CD14-positive monocyte (primary cell): ENCODE measurements at regions not wholly inside any gene's neighbourhood (a gene's known extent, or its start where the extent isn't known, plus 50 kb on each side); places are given as distances from the start of the nearest gene placed in this dataset.

Source experiments
- DNase-seq, 3 donors: peaks; one replicate each; pipeline ENCODE4 v3.0.0-alpha.2; 2011 to 2022
- H2AFZ ChIP-seq: 2 replicates; pipeline ENCODE4 v1.6.0; 2012; ENCODE audit warnings: mild to moderate bottlenecking, low read depth, low read length, inconsistent platforms; ENCODE audit not compliant: insufficient read depth, poor library complexity, severe bottlenecking
- H3K27ac ChIP-seq, 2 donors: 1 replicate in 1 of 2; 2 replicates in 1 of 2; pipeline ENCODE4 v1.5.1; 2012 to 2013; ENCODE audit warnings: low read length in 2 of 2, control low read depth in 1 of 2, inconsistent platforms in 1 of 2, low read depth in 1 of 2, mild to moderate bottlenecking in 1 of 2
- H3K27me3 ChIP-seq, 2 donors: one replicate each; pipeline versions ENCODE4 v1.6.0 to v1.6.1; 2011 to 2013; ENCODE audit warnings: low read length in 2 of 2; ENCODE audit not compliant: control insufficient read depth in 2 of 2, insufficient read depth in 2 of 2
- H3K36me3 ChIP-seq, 2 donors: replicated peaks in 1 of 2; 1 replicate in 1 of 2; 2 replicates in 1 of 2; pipeline versions ENCODE4 v1.5.1 to v1.6.1; 2012 to 2013; ENCODE audit warnings: low read length in 2 of 2, control low read depth in 1 of 2, inconsistent platforms in 1 of 2, mild to moderate bottlenecking in 1 of 2; ENCODE audit not compliant: insufficient read depth in 2 of 2, control insufficient read depth in 1 of 2
- H3K4me1 ChIP-seq, 2 donors: 1 replicate in 1 of 2; 2 replicates in 1 of 2; pipeline versions ENCODE4 v1.5.1 to v1.6.1; 2012 to 2013; ENCODE audit warnings: low read length in 2 of 2, control low read depth in 1 of 2, inconsistent platforms in 1 of 2, mild to moderate bottlenecking in 1 of 2, moderate library complexity in 1 of 2; ENCODE audit not compliant: insufficient read depth in 2 of 2, control insufficient read depth in 1 of 2
- H3K4me2 ChIP-seq: replicated peaks from 2 replicates; pipeline ENCODE3; 2012; ENCODE audit warnings: low read length, moderate library complexity, mild to moderate bottlenecking; ENCODE audit not compliant: poor library complexity, severe bottlenecking; ENCODE audit errors: extremely low read depth
- H3K4me3 ChIP-seq, 3 experiments: fragments of 200-600 bp in 1 of 3; sonication (generic) in 1 of 3; replicated peaks in 1 of 3; 1 replicate in 2 of 3; 2 replicates in 1 of 3; pipeline ENCODE4 v1.5.1; 2011 to 2013; ENCODE audit warnings: low read length in 3 of 3, mild to moderate bottlenecking in 3 of 3, control low read depth in 2 of 3, low read depth in 2 of 3, inconsistent platforms in 1 of 3, moderate library complexity in 1 of 3
- H3K79me2 ChIP-seq: 2 replicates; pipeline ENCODE4 v1.6.0; 2012; ENCODE audit warnings: mild to moderate bottlenecking, control low read depth, inconsistent platforms, low read length, moderate library complexity; ENCODE audit not compliant: insufficient read depth
- H3K9ac ChIP-seq: 2 replicates; pipeline ENCODE4 v1.6.0; 2017; ENCODE audit warnings: low read length, mild to moderate bottlenecking; ENCODE audit not compliant: insufficient read depth, poor library complexity, severe bottlenecking
- H3K9me3 ChIP-seq, 2 donors: replicated peaks in 1 of 2; 1 replicate in 1 of 2; 2 replicates in 1 of 2; pipeline versions ENCODE4 v1.5.1 to v1.6.1; 2012 to 2013; ENCODE audit warnings: low read length in 2 of 2, control low read depth in 1 of 2; ENCODE audit not compliant: control insufficient read depth in 1 of 2, insufficient read depth in 1 of 2
- H4K20me1 ChIP-seq: 2 replicates; pipeline ENCODE4 v1.6.0; 2012; ENCODE audit warnings: mild to moderate bottlenecking, low read length, control low read depth, moderate library complexity; ENCODE audit not compliant: insufficient read depth
- H3K27ac Mint-ChIP-seq, 7 donors: one replicate each; pipeline ENCODE4 v1.8.0; 2020; ENCODE audit warnings: mild to moderate bottlenecking in 7 of 7, mixed read lengths in 7 of 7, moderate library complexity in 6 of 7, inconsistent platforms in 2 of 7
- H3K27me3 Mint-ChIP-seq, 3 donors: one replicate each; pipeline ENCODE4 v1.8.0; 2021 to 2022; ENCODE audit warnings: low read depth in 3 of 3, mild to moderate bottlenecking in 3 of 3, mixed read lengths in 3 of 3, moderate library complexity in 3 of 3, inconsistent platforms in 1 of 3
- H3K36me3 Mint-ChIP-seq, 2 donors: one replicate each; pipeline ENCODE4 v1.8.0; 2020; ENCODE audit warnings: mixed read lengths in 2 of 2, inconsistent platforms in 1 of 2, mild to moderate bottlenecking in 1 of 2
- H3K4me1 Mint-ChIP-seq: one replicate; pipeline ENCODE4 v1.8.0; 2020; ENCODE audit warnings: mild to moderate bottlenecking, mixed read lengths
- H3K4me3 Mint-ChIP-seq, 2 donors: one replicate each; pipeline ENCODE4 v1.8.0; 2020; ENCODE audit warnings: mild to moderate bottlenecking in 2 of 2, mixed read lengths in 2 of 2, moderate library complexity in 1 of 2
- H3K9me3 Mint-ChIP-seq, 7 donors: one replicate each; pipeline ENCODE4 v1.8.0; 2020 to 2022; ENCODE audit warnings: mixed read lengths in 7 of 7, mild to moderate bottlenecking in 6 of 7, moderate library complexity in 6 of 7, inconsistent platforms in 2 of 7
- CTCF ChIP-seq: fragments of 200-600 bp; IDR thresholded peaks from one replicate; pipeline ENCODE4 v1.8.0; 2022; ENCODE audit warnings: antibody characterized with exemption, mild to moderate bottlenecking
- WGBS: methylation state at CpG from one replicate; pipeline ENCODE4 v1.1.5; 2013; ENCODE audit warnings: missing lambda C conversion rate; ENCODE audit not compliant: insufficient coverage; 5-methylcytosine and 5-hydroxymethylcytosine counted together
- intact Hi-C, 2 donors: fragments of 100-400 bp; cut with micrococcal nuclease; formaldehyde crosslinking; loops; one replicate each; pipeline versions ENCODE4 v1.15.0 to v1.15.1; 2023

- no peak overlapping the region for H2AFZ ChIP-seq
- Mint-ChIP-seq H3K27ac (peak overlapping the region in 1 of 7 donors; percentile 7), H3K4me3 (no peak overlapping the region), H3K4me1 (peaks cover 24% of the 10 kb centered on the region), H3K27me3 (peaks cover 0 to 1% (median 0%) of the 10 kb centered on the region in 3 donors), H3K9me3 (peaks cover 0 to 3% (median 0%) of the 10 kb centered on the region in 7 donors), H3K36me3 (peaks cover 0 to 2% of the 10 kb centered on the region in 2 donors)
- H3K27me3 ChIP-seq: no peaks in the 10 kb centered on the region
- no peak overlapping the region for H3K4me3 ChIP-seq
- H3K79me2 ChIP-seq: no peaks in the 10 kb centered on the region
- H3K36me3 ChIP-seq: no peaks in the 10 kb centered on the region
- H3K9ac ChIP-seq: no peak overlapping the region
- H3K4me1 ChIP-seq: peaks cover 20 to 28% of the 10 kb centered on the region in 2 donors
- TF ChIP-seq CTCF: no peak
- no peak for DNase-seq
- no peaks in the 10 kb centered on the region for H3K9me3 ChIP-seq
- no peak overlapping the region for H3K27ac ChIP-seq
- H4K20me1 ChIP-seq: no peaks in the 10 kb centered on the region
- H3K4me2 ChIP-seq: no peak overlapping the region
- intact Hi-C loops: no loop called here
- 100% methylated on average over 6 of the region's 7 CpGs for WGBS
These were observed 268.2 kb downstream of the PTEN start for GRCh38 chr10:88131511-88132139.

- Histone ChIP-seq H3K9ac (no peak overlapping the region), H3K27me3 (no peaks in the 10 kb centered on the region), H3K36me3 (no peaks in the 10 kb centered on the region), H3K27ac (no peak overlapping the region), H3K9me3 (no peaks in the 10 kb centered on the region), H2AFZ (no peak overlapping the region), H3K4me1 (no peaks in the 10 kb centered on the region), H3K79me2 (no peaks in the 10 kb centered on the region), H3K4me3 (no peak overlapping the region), H3K4me2 (no peak overlapping the region), H4K20me1 (no peaks in the 10 kb centered on the region)
- peaks cover 0 to 2% (median 0%) of the 10 kb centered on the region in 3 donors for H3K27me3 Mint-ChIP-seq
- 86% methylated on average over 2 of the region's 2 CpGs for WGBS
- peaks cover 2% of the 10 kb centered on the region for H3K4me1 Mint-ChIP-seq
- no peak overlapping the region for H3K27ac Mint-ChIP-seq
- no peak overlapping the region for H3K4me3 Mint-ChIP-seq
- H3K9me3 Mint-ChIP-seq: peaks cover 0 to 3% (median 0%) of the 10 kb centered on the region in 7 donors
- no peak for DNase-seq
- intact Hi-C loops: no loop called here
- H3K36me3 Mint-ChIP-seq: peaks cover 0 to 2% of the 10 kb centered on the region in 2 donors
- no peak for TF ChIP-seq CTCF
These were observed 273.3 kb downstream of the PTEN start for GRCh38 chr10:88136712-88137111.
